Astrocyte (in vitro differentiated cells and primary cell): ENCODE measurements at regions not wholly inside any gene's neighbourhood (a gene's known extent, or its start where the extent isn't known, plus 50 kb on each side); places are given as distances from the start of the nearest gene placed in this dataset.

Experiments
- DNase-seq: peaks from one replicate; pipeline ENCODE4 v3.0.0-alpha.2; 2010; ENCODE audit warnings: low read depth
- FAIRE-seq: peaks from 2 replicates; lab custom pipeline; 2011; peaks lifted over from hg19 to GRCh38; lab: Jason Lieb, UNC
- H2AFZ ChIP-seq: 2 replicates; pipeline ENCODE4 v1.6.0; 2012; ENCODE audit warnings: low read depth, low read length, inconsistent platforms
- H3K27ac ChIP-seq: 2 replicates; pipeline ENCODE4 v1.5.1; 2011; ENCODE audit warnings: low read depth, low read length, inconsistent platforms
- H3K27me3 ChIP-seq: 2 replicates; pipeline ENCODE4 v1.6.0; 2011; ENCODE audit warnings: low read length, inconsistent platforms; ENCODE audit not compliant: insufficient read depth
- H3K36me3 ChIP-seq: 2 replicates; pipeline ENCODE4 v1.5.1; 2011; ENCODE audit warnings: low read length, inconsistent platforms; ENCODE audit not compliant: insufficient read depth
- H3K4me1 ChIP-seq: 2 replicates; pipeline ENCODE4 v1.5.1; 2011; ENCODE audit warnings: low read length, inconsistent platforms; ENCODE audit not compliant: insufficient read depth
- H3K4me2 ChIP-seq: 2 replicates; pipeline ENCODE4 v1.6.0; 2012; ENCODE audit warnings: low read length, inconsistent platforms
- H3K4me3 ChIP-seq: 2 replicates; pipeline ENCODE4 v1.5.1; 2011; ENCODE audit warnings: low read depth, mild to moderate bottlenecking, low read length, inconsistent platforms; ENCODE audit not compliant: insufficient read depth
- H3K79me2 ChIP-seq: 2 replicates; pipeline ENCODE4 v1.6.0; 2012; ENCODE audit warnings: mild to moderate bottlenecking, low read length, inconsistent platforms; ENCODE audit not compliant: insufficient read depth
- H3K9ac ChIP-seq: 2 replicates; pipeline ENCODE4 v1.6.0; 2012; ENCODE audit warnings: mild to moderate bottlenecking, low read length, inconsistent platforms
- H3K9me3 ChIP-seq: 2 replicates; pipeline ENCODE4 v1.5.1; 2012; ENCODE audit warnings: low read depth, mild to moderate bottlenecking, low read length, inconsistent platforms; ENCODE audit not compliant: insufficient read depth
- H4K20me1 ChIP-seq: 2 replicates; pipeline ENCODE4 v1.6.0; 2012; ENCODE audit warnings: low read length, inconsistent platforms; ENCODE audit not compliant: insufficient read depth
- H3K27ac Mint-ChIP-seq: one replicate; pipeline ENCODE4 v1.8.0; 2021; ENCODE audit warnings: mild to moderate bottlenecking, mixed read lengths; ENCODE audit not compliant: unreplicated experiment
- H3K27me3 Mint-ChIP-seq: one replicate; pipeline ENCODE4 v1.8.0; 2021; ENCODE audit warnings: low read depth, mixed read lengths; ENCODE audit not compliant: unreplicated experiment
- H3K36me3 Mint-ChIP-seq: one replicate; pipeline ENCODE4 v1.8.0; 2021; ENCODE audit warnings: low read depth, mixed read lengths; ENCODE audit not compliant: unreplicated experiment
- H3K4me1 Mint-ChIP-seq: one replicate; pipeline ENCODE4 v1.8.0; 2021; ENCODE audit warnings: low read depth, mixed read lengths; ENCODE audit not compliant: unreplicated experiment
- H3K4me3 Mint-ChIP-seq: one replicate; pipeline ENCODE4 v1.8.0; 2021; ENCODE audit warnings: mild to moderate bottlenecking, moderate library complexity, mixed read lengths; ENCODE audit not compliant: unreplicated experiment
- H3K9me3 Mint-ChIP-seq: one replicate; pipeline ENCODE4 v1.8.0; 2021; ENCODE audit warnings: mild to moderate bottlenecking, mixed read lengths; ENCODE audit not compliant: unreplicated experiment
- CTCF ChIP-seq: IDR thresholded peaks from 2 replicates; pipeline ENCODE4 v1.5.1; 2011; ENCODE audit warnings: low read depth, mild to moderate bottlenecking, inconsistent platforms, low read length, moderate library complexity; ENCODE audit not compliant: insufficient read depth
- EZH2 ChIP-seq: IDR thresholded peaks from 2 replicates; pipeline ENCODE4 v1.6.1; 2012; ENCODE audit warnings: mild to moderate bottlenecking, low read length, inconsistent platforms; ENCODE audit not compliant: insufficient read depth

- Mint-ChIP-seq H3K4me1 (no peaks in the 10 kb centered on the region), H3K36me3 (no peaks in the 10 kb centered on the region), H3K4me3 (no peak overlapping the region), H3K27ac (no peak overlapping the region), H3K27me3 (no peaks in the 10 kb centered on the region), H3K9me3 (no peaks in the 10 kb centered on the region)
- Histone ChIP-seq H3K27ac (no peak overlapping the region), H3K9me3 (no peaks in the 10 kb centered on the region), H3K4me3 (no peak overlapping the region), H3K4me2 (no peak overlapping the region), H2AFZ (no peak overlapping the region), H3K79me2 (no peaks in the 10 kb centered on the region), H3K4me1 (no peaks in the 10 kb centered on the region), H3K9ac (no peak overlapping the region), H4K20me1 (no peaks in the 10 kb centered on the region), H3K36me3 (no peaks in the 10 kb centered on the region), H3K27me3 (no peaks in the 10 kb centered on the region)
- TF ChIP-seq CTCF (no peak), EZH2 (no peak)
- no peak for FAIRE-seq
- DNase-seq: no peak
These were observed 134.2 kb upstream of the MARCHF11 start for GRCh38 chr5:16313761-16314160.

GRCh38 chr5:16312785-16313184 is 133.2 kb upstream of the MARCHF11 start:
- Mint-ChIP-seq H3K9me3 (no peaks in the 10 kb centered on the region), H3K4me3 (no peak overlapping the region), H3K27ac (no peak overlapping the region), H3K27me3 (peaks cover 4% of the 10 kb centered on the region), H3K36me3 (no peaks in the 10 kb centered on the region), H3K4me1 (no peaks in the 10 kb centered on the region)
- Histone ChIP-seq H3K79me2 (no peaks in the 10 kb centered on the region), H3K4me2 (no peak overlapping the region), H3K9ac (no peak overlapping the region), H3K27ac (no peak overlapping the region), H3K9me3 (no peaks in the 10 kb centered on the region), H3K27me3 (no peaks in the 10 kb centered on the region), H3K36me3 (no peaks in the 10 kb centered on the region), H2AFZ (no peak overlapping the region), H3K4me3 (no peak overlapping the region), H4K20me1 (no peaks in the 10 kb centered on the region), H3K4me1 (no peaks in the 10 kb centered on the region)
- DNase-seq (no peak), FAIRE-seq (no peak)
- no peak for TF ChIP-seq EZH2
- TF ChIP-seq CTCF: no peak

- no peak overlapping the region for H3K4me2 ChIP-seq
- H3K79me2 ChIP-seq: no peaks in the 10 kb centered on the region
- H2AFZ ChIP-seq: no peak overlapping the region
- no peaks in the 10 kb centered on the region for H3K27me3 ChIP-seq
- Mint-ChIP-seq H3K4me3 (no peak overlapping the region), H3K36me3 (no peaks in the 10 kb centered on the region), H3K4me1 (no peaks in the 10 kb centered on the region), H3K27me3 (peaks cover 5% of the 10 kb centered on the region), H3K27ac (no peak overlapping the region), H3K9me3 (no peaks in the 10 kb centered on the region)
- no peak overlapping the region for H3K4me3 ChIP-seq
- DNase-seq (no peak), FAIRE-seq (no peak)
- no peak overlapping the region for H3K9ac ChIP-seq
- H3K9me3 ChIP-seq: no peaks in the 10 kb centered on the region
- no peak overlapping the region for H3K27ac ChIP-seq
- H4K20me1 ChIP-seq: no peaks in the 10 kb centered on the region
- no peaks in the 10 kb centered on the region for H3K36me3 ChIP-seq
- H3K4me1 ChIP-seq: no peaks in the 10 kb centered on the region
- no peak for TF ChIP-seq EZH2
- no peak for TF ChIP-seq CTCF
These were observed 132.1 kb upstream of the MARCHF11 start for GRCh38 chr5:16311666-16312065.
